Epithelial cell of esophagus (primary cell): ENCODE measurements at regions not wholly inside any gene's neighbourhood (a gene's known extent, or its start where the extent isn't known, plus 50 kb on each side); places are given as distances from the start of the nearest gene placed in this dataset.

Experiments
- DNase-seq: peaks from one replicate; pipeline ENCODE4 v3.0.0; 2010; ENCODE audit warnings: low read depth
- H3K4me3 ChIP-seq: 2 replicates; pipeline ENCODE4 v1.5.1; 2011; ENCODE audit warnings: mild to moderate bottlenecking, low read length, control low read depth
- CTCF ChIP-seq: IDR thresholded peaks from 2 replicates; pipeline ENCODE4 v1.5.1; 2011; ENCODE audit warnings: low read depth, mild to moderate bottlenecking, low read length, control low read depth, inconsistent platforms; ENCODE audit not compliant: insufficient read depth; ENCODE audit errors: missing control alignments

DNA sequence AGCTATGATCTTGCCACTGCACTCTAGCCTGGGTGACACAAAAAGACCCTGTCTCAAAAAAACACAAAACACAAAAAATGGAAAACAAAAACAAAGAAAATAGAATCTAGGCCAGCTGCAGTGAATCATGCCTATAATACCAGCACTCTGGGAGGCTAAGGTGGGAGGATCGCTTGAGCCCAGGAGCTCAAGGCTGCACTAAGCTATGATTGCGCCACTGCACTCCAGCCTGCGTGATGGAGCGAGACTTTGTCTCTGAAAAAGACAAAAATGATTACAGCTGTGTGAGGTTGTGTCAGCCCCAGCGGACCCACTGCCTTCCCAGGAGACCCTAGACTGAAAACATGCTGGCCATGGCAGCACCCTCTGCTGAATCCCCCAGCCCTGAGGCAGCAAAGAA lies 80.2 kb upstream of the ZBTB40 start:
- no peak for TF ChIP-seq CTCF
- DNase-seq: no peak
- no peak overlapping the region for H3K4me3 ChIP-seq

- TF ChIP-seq CTCF: no peak
- H3K4me3 ChIP-seq: no peak overlapping the region
- no peak for DNase-seq
Measured at GRCh38 chr1:22373252-22373651, 78.4 kb upstream of the ZBTB40 start.

- DNase-seq: no peak
- no peak for TF ChIP-seq CTCF
- no peak overlapping the region for H3K4me3 ChIP-seq
Measured at GRCh38 chr1:22374001-22374400, 77.7 kb upstream of the ZBTB40 start.

- no peak overlapping the region for H3K4me3 ChIP-seq
- no peak for DNase-seq
- no peak for TF ChIP-seq CTCF
Measured at GRCh38 chr1:22375601-22376000, 76.0 kb upstream of the ZBTB40 start.

- no peak for TF ChIP-seq CTCF
- no peak for DNase-seq
- H3K4me3 ChIP-seq: no peak overlapping the region
Measured at GRCh38 chr1:22376001-22376400, 75.7 kb upstream of the ZBTB40 start.

DNA sequence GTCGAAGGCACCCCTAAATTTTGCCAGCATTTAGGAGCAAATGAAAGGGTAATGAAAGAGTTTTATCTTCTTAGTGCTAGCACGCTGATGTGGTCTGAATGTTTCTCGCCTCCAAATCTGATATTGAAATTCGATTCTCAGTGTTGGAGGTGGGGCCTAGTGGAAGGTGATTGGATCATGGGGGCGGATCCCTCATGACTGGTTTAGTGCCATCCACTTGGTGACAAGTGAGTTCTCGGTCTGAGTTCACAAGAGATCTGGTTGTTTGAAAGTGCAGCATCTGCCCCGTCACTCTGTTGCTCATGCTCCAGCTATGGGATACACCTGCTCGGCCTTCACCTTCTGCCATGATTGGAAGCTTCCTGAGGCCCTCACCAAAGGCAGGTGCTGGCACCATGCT lies 75.1 kb upstream of the ZBTB40 start:
- TF ChIP-seq CTCF: no peak
- DNase-seq: no peak
- H3K4me3 ChIP-seq: no peak overlapping the region

GRCh38 chr1:22376976-22377375 lies 74.7 kb upstream of the ZBTB40 start:
- peak; percentile 25 for DNase-seq
- H3K4me3 ChIP-seq: no peak overlapping the region
- TF ChIP-seq CTCF: no peak
